HG03135 (cell line): ENCODE measurements at regions not wholly inside any gene's neighbourhood (a gene's known extent, or its start where the extent isn't known, plus 50 kb on each side); places are given as distances from the start of the nearest gene placed in this dataset.
"Not testable (repeated sequence)": the region's sequence is repeated elsewhere in the genome, so short reads cannot be mapped to it uniquely, and the experiment has no call there.

Source experiments
- ATAC-seq: cut with Tn5 transposase; IDR thresholded peaks from one replicate; pipeline ENCODE4 v1.9.1; 2021; ENCODE audit warnings: mild to moderate bottlenecking, moderate library complexity; ENCODE audit not compliant: unreplicated experiment

DNA sequence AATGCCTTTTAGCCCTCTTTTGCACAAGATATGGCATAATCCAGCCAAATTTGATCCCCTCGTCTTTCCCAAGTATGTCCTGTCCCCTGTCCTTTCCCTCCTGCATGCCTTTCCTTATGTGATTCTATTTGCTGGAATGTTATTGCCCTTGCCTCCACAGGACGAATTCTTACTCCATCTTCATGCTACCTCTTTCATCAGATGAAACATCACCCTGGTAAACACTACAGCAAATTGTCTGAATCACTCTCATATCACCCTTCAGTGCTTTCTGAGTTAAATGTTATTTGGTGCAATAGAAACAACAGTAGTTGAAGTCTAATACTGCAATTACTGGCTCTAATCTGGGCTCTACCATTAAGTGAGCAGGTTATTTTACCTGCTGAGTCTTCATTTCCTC, 52.2 kb upstream of the FAT1 start:
- ATAC-seq, result no peak

GRCh38 chr4:186778134-186778533, 54.5 kb upstream of the FAT1 start:
- no peak for ATAC-seq

DNA sequence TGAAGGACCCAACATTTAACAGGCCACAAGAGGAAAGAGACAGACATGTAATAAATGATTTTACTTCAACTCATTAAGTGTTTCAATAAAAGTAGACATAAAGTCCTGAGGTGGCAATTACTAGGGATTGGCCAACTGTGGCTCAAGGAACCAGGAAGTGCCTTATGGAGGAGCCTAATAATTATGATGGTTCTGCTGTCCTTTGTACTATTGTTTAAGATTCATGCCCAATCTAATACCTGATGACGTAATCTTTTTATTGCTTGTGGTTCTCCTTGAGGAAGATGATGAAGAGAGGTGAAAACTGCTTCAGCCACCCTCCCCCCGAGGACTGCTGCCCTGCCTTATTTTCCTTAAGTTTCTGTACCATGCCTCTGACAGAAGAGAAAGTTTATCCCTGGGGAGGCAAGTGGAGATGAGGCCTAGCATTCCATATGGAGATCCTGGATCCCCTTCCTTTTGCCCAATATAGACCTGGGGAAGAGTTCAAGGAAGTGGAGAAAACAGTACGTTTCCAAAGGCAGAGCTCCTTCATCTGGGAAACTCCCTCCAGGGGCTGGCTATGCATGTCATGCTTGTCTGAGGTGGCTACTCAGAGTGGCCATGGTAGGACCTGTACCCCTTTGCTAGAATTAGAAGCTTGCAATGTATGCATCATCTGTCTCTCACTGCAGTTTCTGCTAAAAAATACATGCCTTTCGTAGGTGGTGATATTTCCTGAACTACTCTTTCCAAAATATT, 56.8 kb upstream of the FAT1 start:
- ATAC-seq, result no peak

DNA sequence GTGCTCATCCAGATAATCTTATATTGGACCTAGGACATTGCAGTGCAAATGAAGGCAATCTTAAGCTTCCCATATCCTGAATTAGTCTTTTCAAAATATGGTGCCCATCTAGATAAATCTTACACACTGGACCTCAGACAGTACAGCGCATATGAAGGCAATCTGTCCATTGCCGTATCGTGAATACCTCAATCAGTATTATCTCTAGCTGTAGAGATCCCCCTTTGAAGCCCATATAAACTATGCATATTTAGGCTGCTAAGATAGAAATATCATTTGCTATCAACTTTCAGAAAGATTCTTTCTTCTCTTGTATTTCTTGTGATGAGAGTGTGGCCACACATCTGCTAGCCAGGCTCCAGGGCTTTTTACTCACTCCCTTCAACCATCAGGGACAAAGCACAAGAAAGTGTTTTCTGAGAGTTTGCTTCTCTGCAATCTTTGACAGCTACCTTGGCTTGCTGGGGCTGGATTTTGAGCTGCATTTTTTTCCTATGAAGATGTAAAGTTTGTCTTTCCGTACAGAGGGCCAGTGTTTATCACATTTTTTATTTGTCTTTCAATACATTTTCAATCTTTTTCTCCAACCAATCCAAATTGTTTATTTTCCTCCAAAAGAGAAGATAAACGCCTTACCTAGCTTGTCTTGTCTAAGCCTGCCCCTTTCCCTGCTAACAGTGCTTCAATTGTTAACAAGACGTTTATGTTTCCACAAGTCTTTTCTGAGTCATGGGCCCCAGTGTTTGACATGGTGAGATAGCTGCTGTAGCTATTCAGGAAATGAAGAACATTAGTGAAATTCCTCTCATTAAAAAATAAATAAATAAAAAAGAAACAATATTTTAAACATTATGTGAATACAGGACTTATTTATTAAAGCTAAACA, 57.6 kb upstream of the FAT1 start:
- no peak for ATAC-seq

DNA sequence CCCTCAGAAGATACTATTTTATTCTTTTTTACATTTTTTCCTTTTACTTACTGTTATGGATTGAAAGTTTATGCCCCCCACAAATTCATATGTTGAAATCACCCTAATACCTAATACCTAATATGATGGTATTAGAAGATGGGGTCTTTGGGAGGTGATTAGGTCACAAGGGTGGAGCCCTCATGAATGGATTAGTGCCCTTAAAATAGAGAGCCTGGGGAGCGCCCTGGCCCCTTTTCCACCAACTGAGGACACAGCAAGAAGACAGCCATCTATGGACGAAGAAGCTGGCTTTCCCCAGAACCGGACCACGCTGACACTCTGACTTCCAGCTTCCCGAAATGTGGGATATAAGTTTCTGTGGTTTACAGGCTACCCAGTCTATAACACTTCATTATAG, 58.6 kb upstream of the FAT1 start:
- no peak for ATAC-seq

DNA sequence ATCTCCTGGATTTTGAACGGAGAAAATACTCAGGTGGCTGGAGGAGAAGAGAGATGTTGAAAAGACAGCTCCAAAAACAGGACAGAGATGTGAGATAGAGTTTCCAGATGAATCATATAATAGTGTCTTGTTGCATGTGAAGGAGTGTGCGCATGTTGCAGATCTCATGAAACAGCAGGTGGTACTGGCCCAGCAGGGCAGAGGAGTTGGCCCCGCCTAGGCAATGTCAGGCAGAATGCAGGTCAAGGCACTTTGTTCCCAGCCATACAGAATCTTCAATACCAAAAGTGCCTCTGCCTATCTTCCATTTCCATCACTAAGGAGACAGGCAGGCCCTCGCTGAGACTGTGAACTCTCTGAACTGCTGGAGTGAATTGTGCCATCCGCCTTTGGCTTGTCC, 63.9 kb upstream of the FAT1 start:
- no peak for ATAC-seq

DNA sequence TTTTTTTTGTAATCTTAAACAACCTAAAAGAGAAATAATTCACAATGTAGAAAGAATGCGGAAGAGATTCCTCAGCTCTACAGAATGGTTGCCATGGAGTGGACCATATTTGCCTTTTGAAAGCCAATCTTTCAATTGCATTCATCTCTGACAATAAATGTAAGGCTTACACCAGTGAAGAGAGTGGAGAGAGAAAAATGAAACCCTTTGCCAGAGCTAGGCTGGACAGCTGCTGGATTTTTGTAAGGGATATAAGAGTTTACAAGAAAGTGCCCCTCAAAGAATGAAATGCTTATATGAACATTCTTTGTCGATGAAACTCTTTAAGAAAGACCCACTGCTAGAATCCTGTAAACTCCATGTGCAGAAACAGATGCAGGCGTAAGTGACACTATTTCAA, 66.0 kb upstream of the FAT1 start:
- no peak for ATAC-seq

DNA sequence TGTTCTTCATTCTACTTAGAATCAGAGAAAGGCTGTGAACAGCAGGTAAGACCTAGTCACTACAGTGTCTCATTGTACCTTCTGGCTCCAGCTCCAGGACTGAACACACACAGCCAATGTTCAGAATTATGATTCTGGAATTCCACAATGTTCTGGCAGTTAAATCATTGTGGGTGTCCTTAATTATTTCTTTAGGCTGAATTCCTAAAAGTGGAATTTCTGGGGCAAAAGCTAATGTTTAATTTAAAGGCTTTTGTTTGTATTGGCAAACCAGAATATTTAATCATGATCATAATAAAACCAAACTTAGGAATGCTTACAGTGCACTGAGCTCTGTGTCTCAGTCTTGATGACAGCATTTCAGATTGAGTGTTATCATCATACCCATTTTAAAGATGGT, 67.0 kb upstream of the FAT1 start:
- ATAC-seq, result no peak

GRCh38 chr4:186792728-186793366, 69.2 kb upstream of the FAT1 start:
- ATAC-seq, result no peak

- no peak for ATAC-seq
Measured at GRCh38 chr4:186798951-186799659, 75.4 kb upstream of the FAT1 start.

DNA sequence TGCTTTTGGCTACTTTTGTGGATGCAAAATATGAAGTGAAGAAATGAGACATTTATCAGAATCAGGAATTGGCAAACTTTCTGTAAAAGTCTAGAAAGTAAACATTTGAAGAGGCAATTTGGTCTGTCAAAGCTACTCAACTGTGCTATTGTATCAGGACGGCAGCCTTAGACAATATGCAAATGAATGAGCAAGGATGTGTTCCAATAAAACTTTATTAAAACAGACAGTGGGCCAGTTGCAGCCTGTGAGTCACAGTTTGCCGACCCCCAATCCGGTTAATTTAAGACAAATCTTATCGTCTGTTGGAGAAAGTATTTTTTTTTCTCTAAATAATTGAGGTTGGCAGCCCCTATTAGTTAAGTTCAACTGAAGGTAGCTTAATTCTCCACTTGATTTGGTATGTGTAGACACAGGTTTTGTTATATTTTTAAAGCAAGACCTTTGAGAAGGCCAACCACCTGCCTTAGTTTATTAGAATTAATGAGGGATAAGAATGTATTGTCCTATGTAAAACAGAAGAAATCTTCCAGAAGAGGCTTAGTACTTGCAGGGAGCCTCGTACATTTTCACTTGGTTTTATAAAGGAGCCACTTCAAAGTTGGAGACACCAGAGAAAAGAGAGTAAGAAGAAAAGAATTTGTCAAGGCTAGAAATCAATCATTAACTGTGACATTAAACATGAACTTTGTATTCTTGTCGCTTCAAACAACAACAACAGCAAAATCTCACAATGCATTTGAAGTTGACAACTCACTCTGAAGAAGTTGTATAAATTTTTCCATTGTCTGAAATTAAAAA, 81.6 kb upstream of the FAT1 start:
- ATAC-seq, result no peak

GRCh38 chr4:186805917-186806316, 82.3 kb upstream of the FAT1 start:
- not testable (repeated sequence) for ATAC-seq

GRCh38 chr4:186806679-186807421, 83.2 kb upstream of the FAT1 start:
- ATAC-seq, result no peak

DNA sequence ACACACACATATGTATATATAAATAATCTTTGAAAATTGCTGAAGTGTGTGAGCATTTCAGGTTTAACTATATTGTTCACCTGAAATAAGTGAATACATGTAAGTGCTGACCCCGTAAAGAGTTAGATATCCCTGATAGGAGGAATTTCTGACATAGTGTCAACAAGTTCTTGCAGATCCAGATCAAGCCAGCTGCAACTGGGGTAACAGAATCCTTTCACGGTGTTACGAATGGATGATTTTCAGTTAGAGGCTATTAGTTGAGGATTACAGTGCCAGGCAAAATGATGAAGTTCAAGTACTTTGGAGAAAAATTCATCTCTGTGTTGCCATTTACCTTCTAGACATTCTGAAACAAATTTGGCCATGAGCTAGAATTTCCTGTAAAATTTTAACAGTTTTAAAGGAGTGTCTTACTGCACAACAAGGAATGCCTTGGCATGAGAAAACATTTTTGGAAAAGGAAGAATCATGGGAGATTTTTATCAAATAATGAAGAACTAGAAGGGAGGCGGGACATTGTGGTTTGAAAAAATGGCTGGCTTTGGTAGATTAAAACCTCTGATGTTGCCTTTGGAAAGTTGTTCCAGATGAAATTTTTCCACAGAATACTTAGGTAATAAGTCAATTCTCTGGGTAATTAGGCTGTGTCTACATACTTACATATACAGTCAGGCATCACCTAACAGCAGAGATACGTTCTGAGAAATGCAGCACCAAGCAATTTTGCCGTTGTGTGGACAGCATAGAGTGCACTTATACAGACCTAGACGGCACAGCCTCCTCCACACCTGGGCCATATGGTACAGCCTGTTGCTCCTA, 84.4 kb upstream of the FAT1 start:
- no peak for ATAC-seq

GRCh38 chr4:186808630-186809018, 85.0 kb upstream of the FAT1 start:
- no peak for ATAC-seq

DNA sequence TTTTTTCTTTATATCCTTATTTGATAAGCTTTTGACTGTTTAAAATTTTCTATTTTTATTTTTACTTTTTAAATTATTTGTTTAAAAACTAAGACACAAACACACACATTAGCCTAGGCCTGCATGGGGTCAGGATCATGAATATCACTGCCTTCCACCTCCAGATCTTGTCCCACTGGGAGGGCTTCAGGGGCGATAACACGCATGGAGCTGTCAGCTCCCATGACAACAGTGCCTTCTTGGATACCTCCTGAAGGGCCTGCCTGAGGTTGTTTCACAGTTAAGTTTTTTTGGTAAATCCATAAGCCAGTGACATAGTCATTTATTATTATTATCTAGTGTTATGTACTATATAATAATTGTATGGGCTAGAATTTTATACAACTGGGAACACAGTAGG, 85.4 kb upstream of the FAT1 start:
- no peak for ATAC-seq

GRCh38 chr4:186810613-186811150, 87.0 kb upstream of the FAT1 start:
- ATAC-seq, result no peak

GRCh38 chr4:186812592-186812991, 88.9 kb upstream of the FAT1 start:
- ATAC-seq, result no peak
